ENCODE measurements at regions not wholly inside any gene's neighbourhood (a gene's known extent, or its start where the extent isn't known, plus 50 kb on each side); places are given as distances from the start of the nearest gene placed in this dataset.

DNA sequence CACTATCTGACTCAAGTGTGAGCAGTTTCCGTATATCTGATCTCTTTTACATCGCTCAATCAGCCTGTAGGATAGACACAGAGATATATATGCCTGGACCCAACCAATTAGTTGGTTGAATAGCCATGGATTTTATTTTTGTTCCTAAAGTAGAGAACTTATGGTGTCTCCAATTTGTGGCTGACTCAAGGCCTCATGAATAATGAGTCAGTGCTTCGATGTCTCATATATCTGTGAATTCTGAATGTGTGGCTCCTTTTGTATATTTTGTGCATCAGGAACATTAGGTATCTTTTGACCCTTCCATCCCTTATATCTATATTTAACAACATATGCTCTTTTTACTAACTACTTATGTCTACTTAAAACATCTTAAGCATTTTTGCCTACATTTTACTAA lies 64.5 kb downstream of the OR2B2 start:
- no peak overlapping the region for H3K4me2 ChIP-seq (ENCODE audit: insufficient read depth, insufficient read length, low read length)
- H3K27me3 Mint-ChIP-seq (ENCODE audit: low read depth): no peaks in the 10 kb centered on the region; the same call in 1 of the 2 replicates
- no CpG with 5 or more reads among the region's 3 CpGs for WGBS (ENCODE audit: extremely low coverage, insufficient read length, low lambda C conversion rate)

More for the DNA sequence above, 64.5 kb downstream of the OR2B2 start:
- Histone ChIP-seq H3K4ac (ENCODE audit: low read depth, low read length) (no peak overlapping the region), H3K27me3 (ENCODE audit: insufficient read depth, low read length) (no peaks in the 10 kb centered on the region), H4K20me1 (ENCODE audit: control insufficient read depth, insufficient read depth, insufficient read length) (no peaks in the 10 kb centered on the region), H3K18ac (ENCODE audit: insufficient read length, low read depth, low read length) (no peak overlapping the region), H2AK5ac (ENCODE audit: insufficient read length, low read length) (no peak overlapping the region), H3K27ac (ENCODE audit: insufficient read length, low read depth, low read length) (no peak overlapping the region), H4K5ac (ENCODE audit: insufficient read length, low read depth, low read length) (no peak overlapping the region), H3K4me1 (ENCODE audit: insufficient read depth, low read length) (no peaks in the 10 kb centered on the region), H3K23ac (ENCODE audit: insufficient read length, low read depth, low read length) (no peak overlapping the region), H2AFZ (ENCODE audit: low read length) (no peak overlapping the region), H2BK120ac (ENCODE audit: low read depth, low read length, poor library complexity, severe bottlenecking) (no peak overlapping the region), H2BK15ac (ENCODE audit: low read depth, low read length) (no peak overlapping the region), H3K79me2 (ENCODE audit: insufficient read depth, low read length) (no peaks in the 10 kb centered on the region), H2BK5ac (ENCODE audit: insufficient read length, low read length) (no peak overlapping the region), H3K56ac (ENCODE audit: insufficient read length, low read depth, low read length) (no peak overlapping the region), H3T11ph (ENCODE audit: low read length) (no peak overlapping the region), H2BK12ac (ENCODE audit: insufficient read length, low read depth, low read length) (no peak overlapping the region), H3K14ac (ENCODE audit: insufficient read depth, low read length) (no peak overlapping the region), H4K91ac (ENCODE audit: insufficient read length, low read depth, low read length) (no peak overlapping the region), H2BK20ac (ENCODE audit: low read depth, low read length, poor library complexity, severe bottlenecking) (no peak overlapping the region), H3K79me1 (ENCODE audit: insufficient read depth, low read depth, low read length, poor library complexity, severe bottlenecking) (no peaks in the 10 kb centered on the region), H3K9ac (ENCODE audit: extremely low read depth, insufficient read length, low read length) (no peak overlapping the region), H3K23me2 (ENCODE audit: insufficient read length, low read depth, low read length, poor library complexity, severe bottlenecking) (no peaks in the 10 kb centered on the region), H4K8ac (replicated peaks; ENCODE audit: insufficient read length, low read depth, low read length) (no peak overlapping the region), H3K9me3 (ENCODE audit: control insufficient read depth, low read depth, low read length) (no peaks in the 10 kb centered on the region)
- DNase-seq: no peak
- H3K9me3 Mint-ChIP-seq: no peaks in the 10 kb centered on the region
- no peak overlapping the region for H3K27ac Mint-ChIP-seq
- no peak overlapping the region for H3K4me3 Mint-ChIP-seq
- peaks cover 12 to 18% of the 10 kb centered on the region in 2 experiments for H3K4me1 Mint-ChIP-seq
- peaks cover 0 to 3% (median 0%) of the 10 kb centered on the region in 3 experiments; a peak in 1 of 7 replicates for H3K36me3 Mint-ChIP-seq (ENCODE audit: insufficient read depth in 1 of 3, low read depth in 3 of 3)
- TF ChIP-seq, protein P1, sequence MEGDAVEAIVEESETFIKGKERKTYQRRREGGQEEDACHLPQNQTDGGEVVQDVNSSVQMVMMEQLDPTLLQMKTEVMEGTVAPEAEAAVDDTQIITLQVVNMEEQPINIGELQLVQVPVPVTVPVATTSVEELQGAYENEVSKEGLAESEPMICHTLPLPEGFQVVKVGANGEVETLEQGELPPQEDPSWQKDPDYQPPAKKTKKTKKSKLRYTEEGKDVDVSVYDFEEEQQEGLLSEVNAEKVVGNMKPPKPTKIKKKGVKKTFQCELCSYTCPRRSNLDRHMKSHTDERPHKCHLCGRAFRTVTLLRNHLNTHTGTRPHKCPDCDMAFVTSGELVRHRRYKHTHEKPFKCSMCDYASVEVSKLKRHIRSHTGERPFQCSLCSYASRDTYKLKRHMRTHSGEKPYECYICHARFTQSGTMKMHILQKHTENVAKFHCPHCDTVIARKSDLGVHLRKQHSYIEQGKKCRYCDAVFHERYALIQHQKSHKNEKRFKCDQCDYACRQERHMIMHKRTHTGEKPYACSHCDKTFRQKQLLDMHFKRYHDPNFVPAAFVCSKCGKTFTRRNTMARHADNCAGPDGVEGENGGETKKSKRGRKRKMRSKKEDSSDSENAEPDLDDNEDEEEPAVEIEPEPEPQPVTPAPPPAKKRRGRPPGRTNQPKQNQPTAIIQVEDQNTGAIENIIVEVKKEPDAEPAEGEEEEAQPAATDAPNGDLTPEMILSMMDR (conservative IDR thresholded peaks at IDR 0.05): no peak
